H1 (cell line): ENCODE measurements at regions not wholly inside any gene's neighbourhood (a gene's known extent, or its start where the extent isn't known, plus 50 kb on each side); places are given as distances from the start of the nearest gene placed in this dataset.
"Not testable (repeated sequence)": the region's sequence is repeated elsewhere in the genome, so short reads cannot be mapped to it uniquely, and the experiment has no call there.

Experiments
- CTCF ChIA-PET: fragments of 300-600 bp; sonication (Branson Sonifier 250); formaldehyde crosslinking; loops from one replicate; lab custom pipeline; 2021; ENCODE audit not compliant: partially characterized antibody; lab: Charles Lee
- POLR2A ChIA-PET: fragments of 300-600 bp; sonication (Branson Sonifier 250); formaldehyde crosslinking; loops from one replicate; lab custom pipeline; 2021; ENCODE audit warnings: inconsistent platforms; ENCODE audit not compliant: partially characterized antibody; lab: Charles Lee
- DNase-seq, 2 experiments: peaks; one replicate each; pipeline versions ENCODE4 v3.0.0 to v3.0.0-alpha.2; 2010 to 2022; ENCODE audit warnings: low spot score in 2 of 2, low read depth in 1 of 2, mixed read lengths in 1 of 2
- FAIRE-seq: peaks from 2 replicates; lab custom pipeline; 2011; peaks lifted over from hg19 to GRCh38; lab: Jason Lieb, UNC
- H2AFZ ChIP-seq: 2 replicates; pipeline ENCODE4 v1.8.1; 2012; ENCODE audit warnings: low read length, inconsistent platforms
- H2AK5ac ChIP-seq: 2 replicates; pipeline ENCODE4 v1.6.1; 2013; ENCODE audit warnings: low read depth, low read length
- H2BK120ac ChIP-seq: replicated peaks from 2 replicates; pipeline ENCODE3; 2013; ENCODE audit warnings: low read depth, low read length, inconsistent platforms
- H2BK12ac ChIP-seq: 2 replicates; pipeline ENCODE4 v1.6.1; 2013; ENCODE audit warnings: low read depth, low read length
- H2BK15ac ChIP-seq: 2 replicates; pipeline ENCODE4 v1.6.1; 2013; ENCODE audit warnings: low read length
- H2BK20ac ChIP-seq: 2 replicates; pipeline ENCODE4 v1.6.1; 2013; ENCODE audit warnings: low read length
- H2BK5ac ChIP-seq: 2 replicates; pipeline ENCODE4 v1.6.1; 2013; ENCODE audit warnings: low read depth, low read length
- H3K14ac ChIP-seq: 2 replicates; pipeline ENCODE4 v1.6.1; 2013; ENCODE audit warnings: inconsistent platforms; ENCODE audit not compliant: insufficient read length
- H3K18ac ChIP-seq: 2 replicates; pipeline ENCODE4 v1.6.1; 2013; ENCODE audit warnings: low read length; ENCODE audit errors: extremely low read depth
- H3K23ac ChIP-seq: 2 replicates; pipeline ENCODE4 v1.6.1; 2013; ENCODE audit warnings: inconsistent platforms; ENCODE audit not compliant: insufficient read length
- H3K23me2 ChIP-seq: 2 replicates; pipeline ENCODE4 v1.6.1; 2013; ENCODE audit warnings: low read depth, low read length
- H3K27ac ChIP-seq: 2 replicates; pipeline ENCODE4 v1.6.1; 2011; ENCODE audit warnings: low read depth, low read length, inconsistent platforms
- H3K27me3 ChIP-seq, 4 experiments: replicated peaks in 1 of 4; 1 replicate in 1 of 4; 2 replicates in 3 of 4; pipeline versions ENCODE4 v1.6.1 to v1.8.1; 2011 to 2013; ENCODE audit warnings: low read length in 3 of 4, mild to moderate bottlenecking in 3 of 4, inconsistent platforms in 2 of 4, mixed read lengths in 2 of 4, moderate library complexity in 1 of 4; ENCODE audit not compliant: control insufficient read depth in 3 of 4, insufficient read depth in 3 of 4; ENCODE audit errors: extremely low read depth in 1 of 4
- H3K36me3 ChIP-seq, 4 experiments: 2 replicates each; pipeline versions ENCODE4 v1.6.1 to v1.8.1; 2011 to 2013; ENCODE audit warnings: mild to moderate bottlenecking in 4 of 4, low read length in 3 of 4, moderate library complexity in 2 of 4, control low read depth in 1 of 4, inconsistent platforms in 1 of 4; ENCODE audit not compliant: insufficient read depth in 4 of 4, control insufficient read depth in 2 of 4
- H3K4ac ChIP-seq: replicated peaks from 2 replicates; pipeline ENCODE3; 2013; ENCODE audit warnings: low read length, low read depth, mixed read lengths, inconsistent platforms; ENCODE audit not compliant: insufficient read length
- H3K4me1 ChIP-seq, 4 experiments: replicated peaks in 1 of 4; 1 replicate in 1 of 4; 2 replicates in 3 of 4; pipeline versions ENCODE4 v1.6.1 to v1.8.1; 2011 to 2013; ENCODE audit warnings: low read length in 3 of 4, inconsistent platforms in 2 of 4, mixed read lengths in 1 of 4; ENCODE audit not compliant: insufficient read depth in 4 of 4, control insufficient read depth in 3 of 4
- H3K4me2 ChIP-seq, 2 experiments: 2 replicates each; pipeline versions ENCODE4 v1.6.1 to v1.8.1; 2011 to 2013; ENCODE audit warnings: low read depth in 2 of 2, low read length in 2 of 2, control low read depth in 1 of 2, inconsistent platforms in 1 of 2, mild to moderate bottlenecking in 1 of 2; ENCODE audit not compliant: insufficient read depth in 1 of 2
- H3K4me3 ChIP-seq, 4 experiments: fragments of 200-600, 300-600 bp in 1 of 4; sonication (generic), shearing (Covaris generic), sonication (Bioruptor Twin) in 1 of 4; 2 replicates each; pipeline versions ENCODE4 v1.5.1 to v1.8.1; 2011 to 2016; ENCODE audit warnings: low read length in 4 of 4, low read depth in 3 of 4, control low read depth in 2 of 4, inconsistent platforms in 2 of 4, mild to moderate bottlenecking in 2 of 4, mixed read lengths in 1 of 4, moderate library complexity in 1 of 4; ENCODE audit not compliant: insufficient read depth in 2 of 4; ENCODE audit errors: extremely low read depth in 1 of 4
- H3K56ac ChIP-seq: replicated peaks from 2 replicates; pipeline ENCODE3; 2013; ENCODE audit warnings: low read depth, mild to moderate bottlenecking, mixed read lengths, low read length, inconsistent platforms; ENCODE audit not compliant: insufficient read length
- H3K79me1 ChIP-seq: 2 replicates; pipeline ENCODE4 v1.6.1; 2013; ENCODE audit warnings: low read depth, low read length, control low read depth
- H3K79me2 ChIP-seq, 2 experiments: 2 replicates each; pipeline versions ENCODE4 v1.6.1 to v1.8.1; 2012 to 2013; ENCODE audit warnings: low read length in 2 of 2, mild to moderate bottlenecking in 2 of 2, inconsistent platforms in 1 of 2; ENCODE audit not compliant: insufficient read depth in 2 of 2, control insufficient read depth in 1 of 2
- H3K9ac ChIP-seq, 4 experiments: replicated peaks in 1 of 4; 1 replicate in 1 of 4; 2 replicates in 3 of 4; pipeline versions ENCODE4 v1.6.1 to v1.8.1; 2011 to 2013; ENCODE audit warnings: low read depth in 3 of 4, low read length in 3 of 4, control low read depth in 2 of 4, mild to moderate bottlenecking in 2 of 4, moderate library complexity in 2 of 4, inconsistent platforms in 1 of 4; ENCODE audit errors: extremely low read depth in 1 of 4
- H3K9me3 ChIP-seq, 2 experiments: 2 replicates each; pipeline versions ENCODE4 v1.6.1 to v1.8.1; 2012 to 2013; ENCODE audit warnings: mild to moderate bottlenecking in 2 of 2, moderate library complexity in 2 of 2, control low read depth in 1 of 2, inconsistent platforms in 1 of 2, low read depth in 1 of 2, low read length in 1 of 2, mixed read lengths in 1 of 2; ENCODE audit not compliant: insufficient read depth in 2 of 2
- H4K20me1 ChIP-seq, 2 experiments: replicated peaks in 1 of 2; 2 replicates each; pipeline versions ENCODE3 to v1.8.1; 2011 to 2013; ENCODE audit warnings: inconsistent platforms in 2 of 2, low read length in 2 of 2, mild to moderate bottlenecking in 1 of 2; ENCODE audit not compliant: insufficient read depth in 2 of 2, control insufficient read depth in 1 of 2
- H4K5ac ChIP-seq: 2 replicates; pipeline ENCODE4 v1.6.1; 2013; ENCODE audit warnings: low read length, low read depth, mixed read lengths, inconsistent platforms; ENCODE audit not compliant: insufficient read length
- H4K8ac ChIP-seq: 2 replicates; pipeline ENCODE4 v1.8.0; 2013; ENCODE audit warnings: mild to moderate bottlenecking, moderate library complexity, low read length, inconsistent platforms; ENCODE audit not compliant: insufficient read depth; ENCODE audit errors: extremely low read depth
- H4K91ac ChIP-seq: replicated peaks from 2 replicates; pipeline ENCODE3; 2013; ENCODE audit warnings: low read length, mixed read lengths, inconsistent platforms; ENCODE audit not compliant: insufficient read length
- WGBS, 2 experiments: shearing (Covaris generic) in 1 of 2; methylation state at CpG; one replicate each; pipeline versions ENCODE4 v1.1.6 to v1.1.7; 2013 to 2015; ENCODE audit warnings: low lambda C conversion rate in 2 of 2, mixed read lengths in 2 of 2, inconsistent platforms in 1 of 2, low coverage in 1 of 2, missing lambda C conversion rate in 1 of 2; ENCODE audit not compliant: insufficient replicate concordance in 2 of 2, insufficient coverage in 1 of 2, insufficient read length in 1 of 2; ENCODE audit errors: extremely low coverage in 1 of 2, missing lambda C conversion rate in 1 of 2; 5-methylcytosine and 5-hydroxymethylcytosine counted together

GRCh38 chr5:177909261-177909660 is 86.8 kb downstream of the PROP1 start:
- H3K9ac ChIP-seq, H3K79me2 ChIP-seq, H3K36me3 ChIP-seq, H2AK5ac ChIP-seq, H3K4me1 ChIP-seq, H3K9me3 ChIP-seq, H3K27ac ChIP-seq, H2BK12ac ChIP-seq, H4K5ac ChIP-seq, H4K8ac ChIP-seq, H3K23me2 ChIP-seq, H3K79me1 ChIP-seq, H3K14ac ChIP-seq, H3K4ac ChIP-seq, H2BK5ac ChIP-seq, H4K20me1 ChIP-seq, H3K56ac ChIP-seq, H3K27me3 ChIP-seq, DNase-seq, H3K4me2 ChIP-seq, H2BK20ac ChIP-seq, H2AFZ ChIP-seq, H2BK15ac ChIP-seq, H4K91ac ChIP-seq, H3K18ac ChIP-seq, POLR2A ChIA-PET, H3K23ac ChIP-seq, CTCF ChIA-PET, H3K4me3 ChIP-seq, H2BK120ac ChIP-seq, FAIRE-seq: not testable (repeated sequence)
- 90% methylated on average over 2 of the region's 2 CpGs; no CpG with 5 or more reads in 1 of the 2 experiments for WGBS, 2 experiments

GRCh38 chr5:177902806-177903205 is 93.2 kb downstream of the PROP1 start:
- H3K79me1 ChIP-seq, H3K79me2 ChIP-seq, H2BK12ac ChIP-seq, H3K14ac ChIP-seq, H3K27ac ChIP-seq, H3K9me3 ChIP-seq, H3K9ac ChIP-seq, H4K5ac ChIP-seq, H2AK5ac ChIP-seq, H3K56ac ChIP-seq, CTCF ChIA-PET, H3K4me2 ChIP-seq, H2BK20ac ChIP-seq, FAIRE-seq, H2AFZ ChIP-seq, H2BK15ac ChIP-seq, H3K23me2 ChIP-seq, H3K27me3 ChIP-seq, H4K20me1 ChIP-seq, POLR2A ChIA-PET, H3K4me1 ChIP-seq, H4K91ac ChIP-seq, H2BK5ac ChIP-seq, H2BK120ac ChIP-seq, DNase-seq, H3K4ac ChIP-seq, H3K36me3 ChIP-seq, H3K23ac ChIP-seq, H3K4me3 ChIP-seq, H3K18ac ChIP-seq, H4K8ac ChIP-seq: not testable (repeated sequence)
- WGBS, 2 experiments: 100% methylated on average over 1 of the region's 3 CpGs; no CpG with 5 or more reads in 1 of the 2 experiments
